HG03442 (cell line): ENCODE measurements at regions not wholly inside any gene's neighbourhood (a gene's known extent, or its start where the extent isn't known, plus 50 kb on each side); places are given as distances from the start of the nearest gene placed in this dataset.

Experiments
- ATAC-seq: cut with Tn5 transposase; IDR thresholded peaks from one replicate; pipeline ENCODE4 v1.9.1; 2021; ENCODE audit warnings: mild to moderate bottlenecking, moderate library complexity; ENCODE audit not compliant: unreplicated experiment

- no peak for ATAC-seq
These were observed 371.6 kb downstream of the MCTP2 start for GRCh38 chr15:94602754-94603470.

DNA sequence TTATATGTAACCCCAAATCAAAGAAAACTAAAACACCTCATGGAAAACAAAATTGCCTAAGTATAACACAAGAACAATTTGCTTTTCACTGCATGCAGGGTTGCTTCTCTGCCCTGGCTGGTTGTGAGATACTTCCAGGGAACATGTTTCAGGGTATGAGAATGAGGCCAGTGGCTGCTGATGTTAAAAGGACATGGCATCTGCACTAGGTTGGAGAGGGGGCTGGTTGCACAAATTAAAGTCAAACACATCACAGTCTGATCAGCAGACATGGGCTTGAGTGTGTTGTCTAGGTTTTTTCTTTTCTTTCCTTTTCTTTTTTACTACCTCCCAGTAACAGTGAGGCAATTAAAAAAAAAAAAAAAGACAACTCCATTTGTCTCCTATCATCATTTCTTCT lies 374.9 kb downstream of the MCTP2 start:
- no peak for ATAC-seq

DNA sequence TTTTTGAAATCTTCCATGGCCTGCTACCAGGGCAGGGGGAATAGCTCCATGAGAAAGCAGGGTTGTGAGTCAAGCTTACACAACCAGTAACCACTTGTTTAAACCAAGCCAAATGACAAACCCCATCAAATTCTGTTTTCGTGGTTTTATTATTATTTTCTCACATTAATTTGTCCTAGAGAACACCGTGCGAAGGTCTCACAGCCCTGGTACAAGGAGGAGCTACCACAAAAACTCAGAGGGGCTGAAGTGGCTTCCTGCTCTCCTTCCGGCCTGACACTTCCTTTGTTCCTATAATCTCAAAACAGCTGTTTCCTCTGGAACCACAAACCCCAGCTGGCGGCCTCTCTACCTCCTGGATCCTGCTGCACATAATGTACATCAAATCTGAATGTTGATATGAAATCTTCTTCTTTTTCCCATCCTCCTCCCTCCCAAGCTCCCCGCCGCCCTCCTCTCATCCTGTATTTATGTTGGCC lies 375.9 kb downstream of the MCTP2 start:
- ATAC-seq = no peak

GRCh38 chr15:94610069-94610468 lies 378.7 kb downstream of the MCTP2 start:
- peak; percentile 74 for ATAC-seq

GRCh38 chr15:94610485-94610884 lies 379.1 kb downstream of the MCTP2 start:
- peak; percentile 19 for ATAC-seq

- no peak for ATAC-seq
These were observed 380.3 kb downstream of the MCTP2 start for GRCh38 chr15:94611656-94612055.

GRCh38 chr15:94615688-94616087 lies 384.3 kb downstream of the MCTP2 start:
- ATAC-seq = no peak

- ATAC-seq = no peak
These were observed 389.3 kb downstream of the MCTP2 start for GRCh38 chr15:94620632-94621031.

- ATAC-seq = no peak
These were observed 390.4 kb downstream of the MCTP2 start for GRCh38 chr15:94621736-94622135.

DNA sequence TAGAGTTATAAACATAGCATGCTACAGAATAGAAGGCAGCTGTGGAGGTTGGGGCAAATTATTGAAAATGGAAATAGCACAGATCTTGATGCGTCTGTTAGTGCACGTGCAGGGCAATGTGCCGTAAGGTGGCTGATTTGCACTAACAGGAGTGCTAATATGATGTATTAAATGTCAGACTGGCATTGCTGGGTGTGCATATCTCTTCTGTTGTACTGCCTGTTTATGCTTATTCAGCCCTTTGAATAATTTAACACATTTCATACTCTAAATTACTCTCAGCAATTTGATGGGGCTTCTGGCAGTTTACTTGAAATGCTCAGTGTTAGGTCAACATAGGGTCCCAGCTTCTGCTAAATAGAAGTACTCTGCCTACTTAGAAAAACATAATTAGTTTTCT lies 395.6 kb downstream of the MCTP2 start:
- no peak for ATAC-seq

DNA sequence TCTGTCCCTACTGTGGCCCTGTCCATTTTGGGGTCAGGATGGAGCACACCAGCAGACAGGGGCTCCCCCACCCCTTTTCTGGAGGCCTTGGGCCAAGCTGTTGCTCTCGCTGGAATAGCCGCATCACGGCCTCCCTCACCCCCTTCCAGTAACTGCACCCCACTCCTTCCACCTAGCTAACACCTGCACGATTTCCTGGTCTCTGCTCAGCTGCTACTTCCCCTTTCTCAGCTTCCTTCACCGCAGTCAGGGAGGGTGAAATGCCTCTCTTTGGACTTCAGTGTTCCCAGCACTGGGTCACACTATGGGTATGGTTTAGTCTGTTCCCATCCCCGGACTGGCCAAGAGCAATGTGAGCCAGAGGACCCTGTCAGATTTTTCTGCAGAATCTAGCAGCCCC lies 400.2 kb downstream of the MCTP2 start:
- ATAC-seq = peak; percentile 72

GRCh38 chr15:94638183-94638582 lies 406.8 kb downstream of the MCTP2 start:
- ATAC-seq = no peak

- no peak for ATAC-seq
These were observed 408.3 kb downstream of the MCTP2 start for GRCh38 chr15:94639701-94640100.

DNA sequence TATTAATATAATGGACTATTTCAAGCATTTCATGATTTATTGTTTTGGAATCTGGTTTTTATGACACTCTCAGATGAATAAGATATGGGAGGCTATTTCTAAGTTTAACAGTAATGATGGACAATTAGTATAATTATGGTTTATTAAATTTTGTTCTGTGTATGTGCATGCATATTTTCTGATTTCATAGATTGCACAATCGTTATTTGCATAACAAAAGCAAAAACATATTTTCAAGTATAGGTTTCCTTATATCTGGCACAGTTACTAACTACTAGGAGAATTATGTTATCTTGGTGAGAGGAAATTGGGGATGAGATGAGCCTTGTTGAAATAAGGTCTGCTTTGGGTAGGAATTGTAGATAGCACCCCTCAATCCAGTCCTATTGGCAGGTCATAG lies 413.1 kb downstream of the MCTP2 start:
- ATAC-seq = no peak

DNA sequence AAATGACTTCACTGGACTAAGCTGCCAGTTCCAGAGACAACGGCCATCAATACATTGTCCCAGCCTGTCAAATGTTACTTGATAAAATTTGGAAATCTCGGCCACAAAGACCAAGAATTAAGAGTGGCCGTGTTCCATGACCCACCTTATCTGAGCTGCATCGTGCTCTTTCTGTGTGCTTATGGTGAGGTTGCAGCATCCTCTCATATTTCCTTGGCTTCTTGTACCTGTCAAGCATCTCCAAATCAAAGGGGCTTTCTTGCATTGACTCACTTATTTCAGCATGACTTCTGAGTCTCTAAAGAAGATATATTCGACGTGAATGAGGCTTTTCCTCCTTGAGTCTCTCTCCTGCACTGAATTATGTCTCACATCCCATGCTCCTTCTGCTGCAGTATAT lies 421.7 kb downstream of the MCTP2 start:
- ATAC-seq = no peak

DNA sequence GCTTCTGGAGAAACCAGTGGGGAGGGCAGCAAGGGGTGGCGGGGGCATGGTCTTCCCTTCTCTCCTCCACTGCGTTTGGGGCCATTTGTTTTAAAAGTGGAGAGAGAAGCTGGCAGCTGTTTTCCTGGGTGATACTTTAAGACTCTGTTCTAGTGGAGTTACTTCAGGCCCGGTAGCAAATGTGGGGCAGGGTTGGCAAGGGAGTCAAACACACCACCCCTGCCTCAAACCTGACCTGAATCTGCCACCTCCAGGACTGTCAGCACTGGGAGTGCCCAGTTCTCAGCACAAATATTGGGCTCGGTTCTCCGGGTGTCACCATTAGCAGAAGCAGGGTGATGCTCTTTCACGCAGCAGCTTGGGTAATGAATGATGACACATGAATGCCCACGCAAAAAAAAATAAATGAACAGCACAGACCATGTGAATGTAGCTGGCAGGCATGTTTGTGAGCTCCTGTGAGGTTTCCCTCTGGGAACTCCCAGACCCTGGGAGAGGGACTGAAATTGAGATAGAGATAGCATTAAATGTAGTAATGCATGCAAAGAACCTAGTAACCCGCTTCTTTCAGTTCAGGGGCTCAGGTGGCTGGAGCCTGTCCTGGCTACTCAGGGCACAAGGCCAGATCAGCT lies 424.0 kb downstream of the MCTP2 start:
- ATAC-seq = no peak

DNA sequence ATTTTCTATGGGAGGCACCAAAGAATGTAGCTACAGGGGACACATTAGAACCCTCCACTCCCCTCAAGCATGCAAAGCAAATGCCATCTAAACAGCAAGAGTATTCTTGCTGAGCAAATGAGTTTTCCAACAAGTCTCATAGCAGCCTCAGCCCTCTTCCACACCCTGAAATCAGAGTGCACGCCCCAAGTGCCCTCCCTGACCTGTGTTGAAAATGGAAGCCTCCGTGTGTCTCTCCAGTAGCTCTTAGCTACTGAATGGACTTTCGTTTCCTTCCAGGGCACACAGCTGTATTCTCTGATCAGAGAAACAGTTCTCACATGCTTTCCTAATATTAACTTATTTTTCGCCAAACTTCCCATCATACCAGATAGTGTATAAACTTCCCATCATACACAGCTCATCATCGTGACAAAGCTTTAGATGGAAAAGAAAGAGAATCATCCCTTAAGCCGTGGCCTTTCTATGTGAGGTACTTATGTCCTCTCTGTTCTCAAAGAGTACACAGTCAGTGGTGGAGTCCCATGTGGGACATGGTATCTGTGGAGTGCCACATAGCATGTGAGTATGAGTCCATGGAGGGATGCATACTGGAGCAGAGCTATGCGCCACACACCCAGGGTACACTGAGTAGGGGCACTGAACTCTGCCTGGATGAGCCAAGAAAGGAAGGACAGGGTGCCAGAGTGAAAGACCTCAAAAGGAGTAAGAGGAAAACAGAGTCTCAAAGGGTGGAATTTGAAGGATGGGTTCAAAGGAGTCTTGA lies 434.5 kb downstream of the MCTP2 start:
- ATAC-seq = no peak

DNA sequence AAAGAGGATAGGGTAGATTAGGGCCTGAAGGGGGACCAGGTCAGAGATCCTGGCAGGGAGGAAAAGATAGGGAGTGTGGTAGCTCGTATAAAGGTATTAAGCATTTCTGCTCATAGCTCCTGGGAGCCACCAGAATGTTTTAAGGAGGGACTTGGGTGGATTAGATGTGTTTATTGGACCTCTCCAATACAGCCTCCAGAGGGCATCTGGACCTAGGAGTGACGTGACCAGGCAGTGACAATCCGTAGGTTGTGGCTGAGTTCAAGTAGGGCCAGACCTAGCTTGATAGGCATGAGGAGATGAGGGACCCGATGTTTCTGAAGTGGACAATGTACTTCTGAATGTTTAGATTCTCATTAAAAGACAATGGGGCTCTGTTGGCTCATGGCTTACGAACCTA lies 435.2 kb downstream of the MCTP2 start:
- ATAC-seq = no peak

- no peak for ATAC-seq
These were observed 435.7 kb downstream of the MCTP2 start for GRCh38 chr15:94667109-94667508.

DNA sequence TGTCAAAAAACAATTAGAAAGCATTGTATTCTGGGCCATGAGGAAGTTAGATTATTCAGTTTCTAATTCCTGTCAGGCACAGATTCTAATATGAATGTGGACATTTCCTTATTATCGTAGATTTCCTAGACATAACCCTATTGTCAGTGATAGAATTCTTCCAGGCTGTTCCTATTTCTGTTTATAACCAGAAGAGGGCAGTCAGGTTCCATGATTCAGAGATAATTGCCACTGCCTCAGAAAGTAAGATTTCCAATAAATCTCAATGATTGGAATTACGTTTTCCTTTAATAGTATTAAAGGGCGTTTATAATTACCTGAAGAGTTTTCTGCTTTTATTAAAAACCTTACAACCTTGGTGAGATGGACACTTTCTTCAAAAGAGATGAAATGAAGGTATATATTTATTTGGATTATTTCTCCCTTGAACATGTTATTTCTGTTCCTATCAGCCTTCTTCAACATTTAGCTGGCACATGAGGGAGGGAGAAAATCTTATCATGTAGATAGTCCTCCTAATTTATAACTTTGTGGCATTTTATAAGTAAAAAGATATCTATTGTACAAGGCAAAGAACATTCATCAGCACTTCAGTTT lies 439.2 kb downstream of the MCTP2 start:
- no peak for ATAC-seq

GRCh38 chr15:94671858-94672532 lies 440.6 kb downstream of the MCTP2 start:
- ATAC-seq = no peak
